Endothelial cell of umbilical vein (primary cell): ENCODE measurements at regions not wholly inside any gene's neighbourhood (a gene's known extent, or its start where the extent isn't known, plus 50 kb on each side); places are given as distances from the start of the nearest gene placed in this dataset.
"Not testable (repeated sequence)": the region's sequence is repeated elsewhere in the genome, so short reads cannot be mapped to it uniquely, and the experiment has no call there.

ENCODE experiments used
- BruUV-seq: library from RNA; stranded (reverse); fragments of 400-500 nt; replicated peaks from 2 replicates; lab custom pipeline; 2021; lab: Mats Ljungman, UMichigan
- CTCF ChIA-PET: fragments of 300-600, 350-600 bp; sonication (Branson Sonifier 250); formaldehyde crosslinking; loops from one replicate; lab custom pipeline; 2021; ENCODE audit warnings: antibody characterized with exemption, inconsistent platforms; lab: Charles Lee
- POLR2A ChIA-PET: fragments of 300-600, 350-600 bp; sonication (Branson Sonifier 250); formaldehyde crosslinking; loops from one replicate; lab custom pipeline; 2021; ENCODE audit warnings: antibody characterized with exemption, inconsistent platforms; lab: Charles Lee
- DNase-seq: peaks from one replicate; pipeline ENCODE4 v3.0.0-alpha.2; 2011; ENCODE audit warnings: low read depth, low spot score
- FAIRE-seq: peaks from 2 replicates; lab custom pipeline; 2011; peaks lifted over from hg19 to GRCh38; lab: Jason Lieb, UNC
- H2AFZ ChIP-seq: 2 replicates; pipeline ENCODE4 v1.6.0; 2012; ENCODE audit warnings: low read depth, low read length, control low read depth, inconsistent platforms
- H3K27ac ChIP-seq: 2 replicates; pipeline ENCODE4 v1.5.1; 2011; ENCODE audit warnings: low read depth, mild to moderate bottlenecking, control low read depth, low read length, moderate library complexity; ENCODE audit not compliant: insufficient read depth
- H3K27me3 ChIP-seq, 2 experiments: 2 replicates each; pipeline versions ENCODE4 v1.6.0 to v1.6.1; 2011; ENCODE audit warnings: low read length in 2 of 2, mixed read lengths in 1 of 2; ENCODE audit not compliant: control insufficient read depth in 2 of 2, insufficient read depth in 2 of 2
- H3K36me3 ChIP-seq, 2 experiments: 2 replicates in 1 of 2; 3 replicates in 1 of 2; pipeline ENCODE4 v1.5.1; 2011; ENCODE audit warnings: low read length in 2 of 2, mild to moderate bottlenecking in 1 of 2, moderate library complexity in 1 of 2; ENCODE audit not compliant: control insufficient read depth in 2 of 2, insufficient read depth in 2 of 2; ENCODE audit errors: extremely low read depth in 1 of 2
- H3K4me1 ChIP-seq: 3 replicates; pipeline ENCODE4 v1.5.1; 2011; ENCODE audit warnings: mild to moderate bottlenecking, low read length; ENCODE audit not compliant: control insufficient read depth, insufficient read depth; ENCODE audit errors: extremely low read depth
- H3K4me2 ChIP-seq: 2 replicates; pipeline ENCODE4 v1.6.1; 2011; ENCODE audit warnings: low read length, control low read depth, mixed read lengths; ENCODE audit not compliant: insufficient read depth
- H3K4me3 ChIP-seq, 3 experiments: fragments of 200-600 bp in 1 of 3; sonication (generic), shearing (Covaris generic) in 1 of 3; replicated peaks in 1 of 3; 2 replicates each; pipeline ENCODE4 v1.5.1; 2011 to 2016; ENCODE audit warnings: control low read depth in 3 of 3, low read length in 3 of 3, mild to moderate bottlenecking in 2 of 3, inconsistent platforms in 1 of 3, low read depth in 1 of 3, moderate library complexity in 1 of 3; ENCODE audit not compliant: insufficient read depth in 1 of 3
- H3K79me2 ChIP-seq: 2 replicates; pipeline ENCODE4 v1.6.0; 2012; ENCODE audit warnings: low read length, inconsistent platforms; ENCODE audit not compliant: control insufficient read depth, insufficient read depth
- H3K9ac ChIP-seq: replicated peaks from 2 replicates; pipeline ENCODE3; 2011; ENCODE audit warnings: low read length, control low read depth; ENCODE audit not compliant: insufficient read depth; ENCODE audit errors: extremely low read depth
- H3K9me1 ChIP-seq: replicated peaks from 3 replicates; pipeline ENCODE4 v1.6.0; 2011; ENCODE audit warnings: mild to moderate bottlenecking, low read length; ENCODE audit not compliant: control insufficient read depth, insufficient read depth; ENCODE audit errors: extremely low read depth
- H3K9me3 ChIP-seq: replicated peaks from 2 replicates; pipeline ENCODE4 v1.5.1; 2012; ENCODE audit warnings: low read length, inconsistent platforms; ENCODE audit not compliant: control insufficient read depth, insufficient read depth
- H4K20me1 ChIP-seq: replicated peaks from 2 replicates; pipeline ENCODE3; 2011; ENCODE audit warnings: mild to moderate bottlenecking, low read length; ENCODE audit not compliant: control insufficient read depth, insufficient read depth; ENCODE audit errors: extremely low read depth
- EZH2 ChIP-seq: IDR thresholded peaks from 2 replicates; pipeline ENCODE4 v1.6.1; 2012; ENCODE audit warnings: borderline replicate concordance, low read depth, mild to moderate bottlenecking, moderate library complexity, low read length, inconsistent platforms; ENCODE audit not compliant: severe bottlenecking
- FOS ChIP-seq: IDR thresholded peaks from 2 replicates; pipeline ENCODE4 v1.6.1; 2011; ENCODE audit warnings: mild to moderate bottlenecking, low read length, moderate library complexity, borderline replicate concordance; ENCODE audit not compliant: insufficient read depth
- GATA2 ChIP-seq: IDR thresholded peaks from 2 replicates; pipeline ENCODE4 v1.7.0; 2011; ENCODE audit warnings: low read depth, mild to moderate bottlenecking, moderate library complexity, mixed read lengths, low read length; ENCODE audit not compliant: insufficient read length, insufficient read depth
- JUN ChIP-seq: IDR thresholded peaks from 2 replicates; pipeline ENCODE4 v1.6.1; 2011; ENCODE audit warnings: borderline replicate concordance, low read depth; ENCODE audit not compliant: insufficient read length, insufficient read depth
- MYC ChIP-seq: IDR thresholded peaks from one replicate; pipeline ENCODE4 v1.6.1; 2011; ENCODE audit warnings: mild to moderate bottlenecking, low read depth, low read length
- POLR2A ChIP-seq: IDR thresholded peaks from 2 replicates; pipeline ENCODE4 v1.6.1; 2012; ENCODE audit warnings: low read depth, mild to moderate bottlenecking, control low read depth, low read length
- POLR2AphosphoS5 ChIP-seq: IDR thresholded peaks from 2 replicates; pipeline ENCODE4 v1.6.1; 2012; ENCODE audit warnings: low read depth, mild to moderate bottlenecking, control low read depth, low read length, moderate library complexity; ENCODE audit not compliant: insufficient read depth
- dilution Hi-C: fragments of 300-500 bp; cut with MboI; formaldehyde crosslinking; loops from one replicate; pipeline ENCODE4 v1.15.0; 2019; ENCODE audit warnings: low sequenced_read_pairs; ENCODE audit not compliant: extremely low pct_ligation_motif_present
- intact Hi-C: fragments of 100-400 bp; cut with micrococcal nuclease; formaldehyde crosslinking; loops from one replicate; pipeline ENCODE4 v1.10.0; 2022
- TF ChIP-seq, protein P1 (sequence below), 2 donors: IDR thresholded peaks; 1 replicate in 1 of 2; 2 replicates in 1 of 2; pipeline ENCODE4 v1.5.1; 2011; ENCODE audit warnings: low read length in 2 of 2, mild to moderate bottlenecking in 2 of 2, moderate library complexity in 2 of 2, control low read depth in 1 of 2, inconsistent platforms in 1 of 2, low read depth in 1 of 2; ENCODE audit not compliant: insufficient read depth in 1 of 2; ENCODE audit errors: extremely low read depth in 1 of 2
- TF ChIP-seq, protein P2 (sequence below): IDR thresholded peaks from 2 replicates; pipeline ENCODE4 v1.6.1; 2011; ENCODE audit not compliant: insufficient read depth, insufficient read length

DNA sequence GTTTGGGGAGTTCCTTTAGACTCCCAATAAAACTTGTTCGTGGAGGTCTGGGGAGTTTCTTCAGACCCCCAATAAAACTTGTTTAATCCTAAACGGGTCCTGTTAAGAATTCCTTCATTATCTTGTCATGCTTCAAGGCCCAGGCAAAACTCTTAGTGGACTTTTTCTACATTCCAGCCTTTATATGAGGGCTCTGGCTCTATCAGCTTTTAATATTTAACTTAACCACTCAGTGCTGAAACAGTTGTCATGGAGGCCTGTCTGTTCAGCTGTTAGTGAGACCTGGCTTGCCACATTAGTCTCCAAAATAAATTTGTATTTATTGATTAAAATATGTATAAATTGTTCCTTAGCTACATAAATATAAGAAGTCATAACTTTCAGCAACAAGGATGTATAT, 1385.1 kb downstream of the REEP3 start:
- H3K9me3 ChIP-seq, DNase-seq, H4K20me1 ChIP-seq, H3K4me1 ChIP-seq, H3K79me2 ChIP-seq, FAIRE-seq, dilution Hi-C loops, POLR2A ChIA-PET, H2AFZ ChIP-seq, H3K4me2 ChIP-seq, CTCF ChIA-PET, BruUV-seq, H3K36me3 ChIP-seq, H3K27me3 ChIP-seq, H3K27ac ChIP-seq, H3K4me3 ChIP-seq, H3K9ac ChIP-seq, intact Hi-C loops, H3K9me1 ChIP-seq: not testable (repeated sequence)

DNA sequence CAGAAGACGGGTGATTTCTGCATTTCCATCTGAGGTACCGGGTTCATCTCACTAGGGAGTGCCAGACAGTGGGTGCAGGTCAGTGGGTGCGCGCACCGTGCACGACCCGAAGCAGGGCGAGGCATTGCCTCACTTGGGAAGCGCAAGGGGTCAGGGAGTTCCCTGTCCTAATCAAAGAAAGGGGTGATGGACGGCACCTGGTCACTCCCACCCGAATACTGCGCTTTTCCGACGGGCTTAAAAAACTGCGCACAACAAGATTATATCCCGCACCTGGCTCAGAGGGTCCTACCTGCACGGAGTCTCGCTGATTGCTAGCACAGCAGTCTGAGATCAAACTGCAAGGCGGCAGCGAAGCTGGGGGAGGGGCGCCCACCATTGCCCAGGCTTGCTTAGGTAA, 1403.1 kb downstream of the REEP3 start:
- H3K4me2 ChIP-seq, H3K9ac ChIP-seq, CTCF ChIA-PET, H3K4me3 ChIP-seq, H3K9me3 ChIP-seq, H3K9me1 ChIP-seq, H4K20me1 ChIP-seq, POLR2A ChIA-PET, H3K27ac ChIP-seq, BruUV-seq, H3K36me3 ChIP-seq, H3K27me3 ChIP-seq, H3K4me1 ChIP-seq, dilution Hi-C loops, DNase-seq, intact Hi-C loops, H2AFZ ChIP-seq, FAIRE-seq, H3K79me2 ChIP-seq: not testable (repeated sequence)

DNA sequence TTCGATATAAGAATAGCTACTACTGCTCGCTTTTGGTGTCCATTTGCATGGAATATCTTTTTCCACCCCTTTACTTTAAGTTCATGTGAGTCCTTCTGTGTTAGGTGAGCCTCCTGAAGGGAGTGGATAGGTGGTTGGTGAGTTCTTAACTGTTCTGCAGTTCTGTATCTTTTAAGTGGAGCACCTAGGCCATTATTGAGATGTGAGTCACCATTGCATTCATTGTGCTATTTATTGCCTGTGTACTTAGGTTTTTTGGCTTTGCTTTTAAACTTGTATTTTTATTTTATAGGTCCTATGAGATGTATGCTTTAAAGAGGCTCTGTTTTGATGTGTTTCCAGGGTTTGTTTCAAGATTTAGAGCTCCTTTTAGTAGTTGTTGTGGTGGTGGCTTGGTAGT, 1430.8 kb downstream of the REEP3 start:
- H3K27me3 ChIP-seq: no peaks in the 10 kb centered on the region
- CTCF ChIA-PET: interaction anchor here (1.2 kb wide), 1 partner anchor 10 kb away, joined by 3 read pairs; no protein-coding TSS in a partner anchor
- no peak overlapping the region for H3K4me3 ChIP-seq
- no peaks in the 10 kb centered on the region for H3K36me3 ChIP-seq
- POLR2A ChIA-PET: no interaction called here
- TF ChIP-seq, protein P1, sequence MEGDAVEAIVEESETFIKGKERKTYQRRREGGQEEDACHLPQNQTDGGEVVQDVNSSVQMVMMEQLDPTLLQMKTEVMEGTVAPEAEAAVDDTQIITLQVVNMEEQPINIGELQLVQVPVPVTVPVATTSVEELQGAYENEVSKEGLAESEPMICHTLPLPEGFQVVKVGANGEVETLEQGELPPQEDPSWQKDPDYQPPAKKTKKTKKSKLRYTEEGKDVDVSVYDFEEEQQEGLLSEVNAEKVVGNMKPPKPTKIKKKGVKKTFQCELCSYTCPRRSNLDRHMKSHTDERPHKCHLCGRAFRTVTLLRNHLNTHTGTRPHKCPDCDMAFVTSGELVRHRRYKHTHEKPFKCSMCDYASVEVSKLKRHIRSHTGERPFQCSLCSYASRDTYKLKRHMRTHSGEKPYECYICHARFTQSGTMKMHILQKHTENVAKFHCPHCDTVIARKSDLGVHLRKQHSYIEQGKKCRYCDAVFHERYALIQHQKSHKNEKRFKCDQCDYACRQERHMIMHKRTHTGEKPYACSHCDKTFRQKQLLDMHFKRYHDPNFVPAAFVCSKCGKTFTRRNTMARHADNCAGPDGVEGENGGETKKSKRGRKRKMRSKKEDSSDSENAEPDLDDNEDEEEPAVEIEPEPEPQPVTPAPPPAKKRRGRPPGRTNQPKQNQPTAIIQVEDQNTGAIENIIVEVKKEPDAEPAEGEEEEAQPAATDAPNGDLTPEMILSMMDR (IDR thresholded peaks at IDR 0.05; ENCODE audit: extremely low read depth in 1 of 2, insufficient read depth in 1 of 2, low read depth in 1 of 2, low read length in 2 of 2): no peak
- TF ChIP-seq, protein P2, sequence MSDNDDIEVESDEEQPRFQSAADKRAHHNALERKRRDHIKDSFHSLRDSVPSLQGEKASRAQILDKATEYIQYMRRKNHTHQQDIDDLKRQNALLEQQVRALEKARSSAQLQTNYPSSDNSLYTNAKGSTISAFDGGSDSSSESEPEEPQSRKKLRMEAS: no peak
- TF ChIP-seq POLR2AphosphoS5 (no peak), EZH2 (no peak), GATA2 (no peak), FOS (no peak), POLR2A (no peak), MYC (no peak), JUN (no peak)
- H4K20me1 ChIP-seq: no peaks in the 10 kb centered on the region
- BruUV-seq: no TSS peak
- no peaks in the 10 kb centered on the region for H3K79me2 ChIP-seq
- no peak overlapping the region for H2AFZ ChIP-seq
- FAIRE-seq (no peak), DNase-seq (no peak)
- intact Hi-C loops (no loop called here), dilution Hi-C loops (no loop called here)
- H3K4me2 ChIP-seq: no peak overlapping the region
- no peak overlapping the region for H3K9ac ChIP-seq
- H3K9me3 ChIP-seq: no peaks in the 10 kb centered on the region
- no peaks in the 10 kb centered on the region for H3K4me1 ChIP-seq
- no peak overlapping the region for H3K27ac ChIP-seq
- H3K9me1 ChIP-seq: no peaks in the 10 kb centered on the region
